NOMO-1 treated with DMSO at 0.1 percent for 48 hours (cell line): ENCODE measurements at regions not wholly inside any gene's neighbourhood (a gene's known extent, or its start where the extent isn't known, plus 50 kb on each side); places are given as distances from the start of the nearest gene placed in this dataset.
A peak's percentile ranks its signal among the peaks of the same experiment; 100 is the strongest.

Source experiments
- DNase-seq: peaks from one replicate; lab custom pipeline; 2025; ENCODE audit not compliant: unreplicated experiment; lab: John Stamatoyannopoulos, UW

DNA sequence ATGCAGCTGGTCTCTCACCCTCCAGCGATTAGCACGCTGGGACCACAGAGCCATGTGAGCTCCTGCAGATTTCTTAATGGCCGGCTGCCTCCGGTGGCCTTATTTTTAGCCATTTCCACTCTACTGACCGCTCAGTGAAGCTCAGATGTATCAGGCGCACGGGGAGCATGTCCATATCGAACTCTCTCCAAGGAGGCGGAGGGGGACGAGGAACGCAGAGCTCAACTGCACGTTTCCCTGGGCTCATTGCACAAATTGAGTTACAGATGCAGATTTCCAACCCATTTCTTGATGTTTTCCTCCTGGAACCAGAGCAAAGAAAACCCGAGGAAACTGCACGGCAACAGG is 207.1 kb downstream of the CTTN start:
- no peak for DNase-seq

DNA sequence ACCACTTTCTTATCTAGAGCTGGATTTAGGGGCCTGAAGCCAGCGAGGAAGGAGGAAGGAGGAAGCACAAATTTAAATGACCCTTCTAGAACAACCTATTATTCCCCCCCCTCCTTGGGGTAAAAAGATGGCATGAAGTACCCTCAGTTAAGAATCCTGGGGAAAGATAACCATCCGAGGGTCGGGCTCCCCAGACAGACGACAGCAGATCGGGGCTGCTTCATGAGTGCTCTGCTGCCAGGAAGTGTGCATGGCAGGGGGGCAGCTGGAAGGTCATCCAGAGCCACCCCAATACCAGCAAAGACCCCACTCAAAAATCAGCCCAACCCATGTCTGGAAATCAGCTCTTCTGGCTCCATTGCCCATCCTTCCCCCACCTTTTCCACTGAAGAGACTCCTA is 207.5 kb downstream of the CTTN start:
- no peak for DNase-seq

DNA sequence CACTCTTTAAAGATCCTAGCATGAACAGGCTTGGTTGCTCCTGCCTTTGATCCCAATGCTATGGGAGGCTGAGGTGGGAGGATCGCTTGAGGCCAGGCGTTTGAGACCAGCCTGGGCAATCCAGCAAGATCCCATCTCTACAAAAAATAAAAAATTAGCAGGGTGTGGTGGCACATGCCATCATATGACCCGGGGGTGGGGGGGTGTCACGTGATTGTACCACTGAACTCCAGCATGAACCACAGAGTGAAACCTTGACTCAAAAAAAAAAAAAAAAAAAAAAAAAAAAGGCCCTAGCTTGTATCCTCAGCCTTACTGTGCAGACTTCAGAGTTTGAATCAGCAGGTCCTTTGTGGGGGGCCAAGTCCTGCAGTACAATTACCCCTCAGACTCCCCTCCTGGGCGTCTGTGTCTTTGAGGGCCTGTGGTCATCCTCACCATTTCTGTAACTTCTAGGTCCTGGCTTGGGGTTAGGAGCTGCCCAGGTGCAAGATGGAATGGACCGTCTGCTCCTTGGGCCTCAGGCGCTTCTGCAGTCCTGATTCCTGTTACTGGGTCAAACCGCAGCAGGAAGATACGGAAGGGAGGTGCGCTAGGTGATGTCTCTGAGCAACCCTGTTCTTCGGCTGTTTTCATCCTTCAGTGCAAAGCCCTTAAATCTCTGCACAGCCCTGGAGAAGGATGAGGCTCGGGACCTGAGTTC is 208.1 kb downstream of the CTTN start:
- no peak for DNase-seq

DNA sequence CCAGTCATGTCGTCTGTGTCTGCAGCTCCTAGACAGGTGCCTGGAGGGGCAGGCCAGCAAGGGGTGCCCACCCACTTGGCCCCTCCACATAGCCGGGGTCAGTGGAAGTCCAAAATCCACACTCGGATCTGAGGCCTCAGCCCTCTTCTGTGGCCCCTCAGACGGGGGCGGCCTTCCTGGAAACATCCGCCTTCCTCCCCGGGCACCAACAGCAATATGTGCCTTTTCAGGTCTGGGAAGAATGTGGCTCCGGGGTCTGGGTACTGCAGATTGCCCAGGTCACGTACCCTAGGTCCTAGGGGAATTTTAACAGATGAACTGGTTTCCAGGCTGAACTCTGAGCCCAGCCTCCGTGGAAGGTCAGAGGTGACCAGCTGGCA is 208.6 kb downstream of the CTTN start:
- DNase-seq, result no peak

DNA sequence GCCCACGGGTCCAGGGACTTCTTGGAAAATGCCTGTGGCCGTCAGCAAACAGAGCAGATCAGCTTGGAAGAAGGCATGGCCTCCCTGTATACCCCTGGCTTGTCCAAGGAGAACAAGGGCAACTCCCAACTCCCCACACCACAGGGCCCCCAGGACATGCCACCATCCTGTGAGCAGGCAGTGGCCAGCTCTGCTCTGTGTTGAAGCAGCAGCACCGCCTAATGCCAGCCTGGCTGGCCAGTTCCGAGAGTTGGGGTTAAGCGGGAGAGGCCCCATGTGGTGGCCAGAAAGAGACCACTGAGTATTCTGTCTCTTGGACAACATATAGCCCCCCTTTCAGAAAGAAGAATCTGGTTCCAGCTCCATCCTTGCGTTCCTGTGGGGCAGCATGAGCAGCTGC is 209.2 kb downstream of the CTTN start:
- no peak for DNase-seq

DNA sequence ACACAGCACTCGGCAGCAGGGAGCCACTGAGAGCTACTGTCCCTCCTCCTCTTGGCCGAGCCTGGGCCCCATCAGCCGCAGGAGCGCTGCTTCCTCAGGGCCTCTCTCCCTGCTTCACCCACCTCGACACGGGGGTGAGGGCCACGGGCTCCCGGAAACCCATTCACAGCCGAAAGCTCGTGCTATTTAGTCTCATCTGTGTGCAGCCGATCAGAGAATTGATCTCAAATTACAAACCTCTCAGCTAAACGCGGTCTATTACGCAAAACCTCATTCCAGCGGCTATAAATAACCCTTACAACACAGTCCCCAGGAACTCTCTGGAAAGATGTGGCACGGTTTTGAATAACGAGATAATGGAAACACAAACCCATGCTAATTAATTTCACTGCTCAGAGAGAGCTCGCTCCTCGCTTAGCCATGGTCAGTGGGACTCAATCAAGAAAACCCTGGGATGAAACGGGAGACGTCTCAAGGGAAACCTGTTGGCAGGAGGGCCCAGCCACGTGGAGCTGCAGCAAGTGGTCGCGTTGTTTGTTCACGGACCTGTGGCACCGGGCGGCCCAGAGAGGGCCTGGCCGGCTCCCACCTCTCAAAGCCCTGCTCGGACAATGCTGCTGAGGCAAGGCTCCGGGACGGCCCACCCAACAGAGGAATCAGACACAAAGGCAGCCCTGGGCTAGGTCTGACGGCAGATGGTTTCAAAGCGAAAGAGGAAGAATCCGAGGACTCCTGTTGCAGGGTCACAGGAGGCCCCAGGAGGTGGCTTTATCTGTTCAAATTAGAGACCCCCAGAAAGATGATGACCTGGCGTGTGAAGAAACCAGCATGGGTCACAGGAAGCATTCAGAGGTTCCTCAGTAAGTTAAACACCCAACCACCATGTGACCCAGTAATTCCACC is 210.5 kb downstream of the CTTN start:
- DNase-seq, result peak; percentile 29

DNA sequence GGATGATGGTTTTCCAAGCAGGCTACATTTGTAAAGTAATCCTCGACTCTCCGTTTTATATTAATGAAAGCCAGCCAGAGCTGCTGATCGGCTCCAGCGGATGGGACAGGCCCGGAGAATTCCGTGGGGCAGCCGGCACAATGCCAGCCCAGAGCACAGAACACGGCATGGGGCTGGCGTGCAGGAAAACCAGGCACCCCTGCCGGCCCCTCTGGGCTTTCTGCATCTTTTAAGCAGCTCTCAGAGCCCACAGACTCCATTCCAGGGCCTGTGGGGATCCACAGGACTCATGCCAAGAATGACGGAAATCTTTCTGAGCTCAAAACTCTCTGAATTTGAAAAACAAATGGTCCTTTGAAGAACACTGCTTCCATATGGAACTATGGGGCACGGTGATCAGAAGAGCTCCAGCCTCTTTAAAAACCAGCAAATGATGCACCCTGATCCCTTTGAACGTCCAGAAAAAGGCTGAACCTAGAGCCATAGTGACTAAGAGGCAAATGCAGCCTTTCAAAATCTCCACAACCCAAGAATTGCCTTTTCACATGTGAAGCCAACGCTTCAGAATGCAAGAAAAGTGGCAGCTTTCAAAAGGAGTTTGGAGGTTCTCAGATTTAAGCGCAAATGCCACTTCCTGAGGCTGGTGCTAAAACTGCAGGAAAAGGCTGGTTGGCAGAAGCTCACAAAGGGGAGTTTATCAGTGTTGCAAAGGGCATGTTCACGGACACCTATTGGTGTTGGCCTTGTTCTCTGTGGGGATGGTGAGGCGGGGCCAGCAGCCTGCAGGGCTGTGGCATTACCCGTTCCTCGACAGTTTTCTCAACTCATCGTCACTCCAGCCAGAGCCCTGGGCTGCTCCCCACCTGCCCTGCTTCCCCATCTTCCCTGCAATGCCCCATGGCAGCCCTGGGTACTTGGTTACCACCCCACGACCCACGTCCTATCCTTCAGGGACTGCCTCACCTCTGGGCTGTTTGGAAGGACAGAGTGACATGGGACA is 212.5 kb downstream of the CTTN start:
- DNase-seq, result no peak

DNA sequence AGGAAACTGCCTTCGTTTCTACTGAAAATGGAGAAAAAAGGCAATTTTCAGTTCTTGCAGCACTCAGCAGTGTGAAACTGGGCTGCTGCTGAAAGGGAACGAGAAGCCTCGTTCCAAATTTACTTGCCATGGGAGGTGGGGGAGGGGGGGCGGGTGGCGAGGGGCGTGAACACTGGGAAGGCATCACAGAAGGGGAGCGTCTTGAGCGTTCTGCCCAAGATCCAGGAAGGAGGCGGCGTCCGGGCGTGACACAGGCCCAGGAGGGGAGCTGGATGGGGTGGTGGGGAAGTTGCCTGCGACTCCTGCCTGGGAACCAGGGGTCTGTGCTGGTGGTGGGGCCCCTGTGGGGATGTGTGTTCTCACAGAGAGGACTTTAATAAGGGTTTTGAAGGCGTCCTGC is 213.5 kb downstream of the CTTN start:
- DNase-seq, result no peak

DNA sequence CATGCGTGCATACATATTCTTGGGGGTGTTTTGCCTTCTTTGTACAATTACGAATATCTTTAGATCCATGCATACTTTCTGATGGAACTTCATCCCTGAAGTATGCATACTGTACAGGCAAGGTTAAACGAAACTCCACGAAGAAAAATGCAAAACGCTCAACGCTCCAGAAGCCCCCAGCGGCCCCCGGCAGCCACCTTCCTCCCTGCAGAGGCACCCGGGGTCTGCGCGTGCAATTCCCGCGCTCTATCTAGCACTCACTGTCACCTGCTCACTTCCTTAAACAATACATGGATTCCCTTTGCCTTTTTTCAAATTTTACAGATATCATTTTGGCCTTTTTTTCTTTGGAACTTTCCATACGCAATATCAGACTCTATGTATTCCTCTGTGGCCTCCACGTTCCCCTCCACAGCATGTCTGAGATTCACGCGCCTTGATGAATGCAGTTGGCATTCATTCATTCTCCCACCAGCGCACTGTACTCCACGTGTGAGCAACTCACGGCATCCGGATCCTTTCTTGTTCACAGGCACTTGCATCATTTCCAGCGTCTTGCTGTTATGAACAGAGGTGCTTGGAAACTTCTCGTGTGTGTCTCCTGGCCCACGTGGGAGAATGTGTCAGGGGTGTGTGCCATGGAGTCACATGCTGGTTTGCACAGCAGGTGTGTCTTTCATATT is 214.3 kb downstream of the CTTN start:
- no peak for DNase-seq

DNA sequence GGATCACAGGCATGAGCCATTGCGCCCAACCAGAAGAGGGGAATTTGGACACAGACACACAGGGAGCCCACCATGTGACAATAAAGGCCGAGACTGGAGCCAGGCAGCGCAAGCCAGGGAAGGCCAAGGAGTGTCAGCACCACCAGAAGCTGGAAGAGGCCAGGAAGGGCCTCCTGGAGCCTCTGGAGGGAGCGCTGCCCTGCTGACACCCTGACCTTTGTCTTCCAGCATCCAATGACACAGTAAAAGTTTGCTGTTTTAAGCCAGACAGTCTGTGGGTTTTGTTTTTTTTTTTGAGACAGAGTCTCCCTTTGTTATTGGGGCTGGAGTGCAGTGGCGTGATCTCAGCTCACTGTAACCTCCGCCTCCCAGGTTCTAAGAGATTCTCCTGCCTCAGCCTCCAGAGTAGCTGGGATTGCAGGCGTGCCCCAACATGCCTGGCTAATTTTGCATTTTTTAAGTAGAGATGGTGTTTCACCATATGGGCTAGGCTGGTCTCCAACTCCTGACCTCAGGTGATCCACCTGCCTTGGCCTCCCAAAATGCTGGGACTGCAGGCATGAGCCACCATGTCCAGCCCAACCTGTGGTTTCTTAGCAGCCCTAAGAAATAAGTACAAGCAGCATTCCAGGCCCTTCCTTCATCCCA is 215.8 kb downstream of the CTTN start:
- no peak for DNase-seq

DNA sequence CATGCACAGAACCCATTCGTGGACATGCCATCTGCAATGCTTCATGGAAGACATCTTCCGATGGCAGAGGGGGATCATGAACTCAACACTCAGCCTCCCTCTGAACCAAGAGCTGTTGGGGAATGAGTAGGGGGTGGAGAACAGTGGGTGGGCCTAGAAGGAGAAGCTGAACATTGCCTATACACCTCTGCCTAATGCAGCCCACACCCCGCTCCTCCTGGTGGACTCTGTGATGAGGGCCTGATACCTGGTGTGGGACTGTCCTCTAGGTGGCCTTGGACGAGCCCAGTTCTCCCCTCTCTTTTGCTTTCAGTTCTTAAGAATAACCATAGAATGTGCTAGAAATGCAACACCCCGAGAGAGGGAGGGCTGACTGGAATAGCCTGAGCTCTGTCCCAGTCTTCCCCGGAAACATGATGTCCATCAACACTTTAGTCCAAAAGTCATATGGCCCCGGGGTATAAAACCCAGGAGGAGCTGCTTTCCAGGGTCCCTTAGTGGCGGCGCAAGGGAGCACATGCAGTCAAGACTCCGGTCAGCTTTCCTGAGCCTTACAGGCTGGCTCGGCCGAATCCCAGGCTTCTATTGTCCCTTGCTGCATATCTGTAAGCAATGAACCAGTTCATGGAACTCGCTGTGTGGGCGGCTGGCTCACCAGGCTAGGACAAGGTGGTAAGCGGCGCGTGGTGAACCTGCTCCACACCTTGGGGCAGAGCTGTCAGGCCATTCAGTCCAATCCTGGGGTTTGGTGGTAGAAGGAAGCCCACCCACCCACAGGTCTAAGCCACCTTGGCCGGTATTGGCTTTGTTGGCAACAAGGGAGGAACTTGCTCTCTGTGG is 216.9 kb downstream of the CTTN start:
- DNase-seq, result no peak

DNA sequence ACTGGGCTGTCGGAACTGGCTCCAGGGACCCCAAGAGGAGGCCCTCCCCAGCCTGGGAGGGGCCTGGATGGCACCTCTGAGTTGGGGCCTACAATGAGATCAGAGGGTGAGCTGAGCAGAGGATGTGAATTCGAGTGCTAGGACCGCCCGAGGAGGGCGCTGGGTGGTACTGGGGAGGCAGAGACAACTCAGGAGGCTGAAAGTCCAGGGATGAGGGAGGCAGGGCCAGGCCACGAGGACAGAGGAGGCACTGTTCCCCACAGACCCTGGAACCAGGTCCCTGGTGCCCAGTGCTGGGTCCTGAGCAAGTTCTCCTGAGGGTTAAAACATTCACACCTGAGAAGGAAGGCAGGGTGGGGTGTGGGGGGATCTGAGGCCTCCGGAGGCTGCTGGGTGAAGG is 218.0 kb downstream of the CTTN start:
- DNase-seq, result no peak

DNA sequence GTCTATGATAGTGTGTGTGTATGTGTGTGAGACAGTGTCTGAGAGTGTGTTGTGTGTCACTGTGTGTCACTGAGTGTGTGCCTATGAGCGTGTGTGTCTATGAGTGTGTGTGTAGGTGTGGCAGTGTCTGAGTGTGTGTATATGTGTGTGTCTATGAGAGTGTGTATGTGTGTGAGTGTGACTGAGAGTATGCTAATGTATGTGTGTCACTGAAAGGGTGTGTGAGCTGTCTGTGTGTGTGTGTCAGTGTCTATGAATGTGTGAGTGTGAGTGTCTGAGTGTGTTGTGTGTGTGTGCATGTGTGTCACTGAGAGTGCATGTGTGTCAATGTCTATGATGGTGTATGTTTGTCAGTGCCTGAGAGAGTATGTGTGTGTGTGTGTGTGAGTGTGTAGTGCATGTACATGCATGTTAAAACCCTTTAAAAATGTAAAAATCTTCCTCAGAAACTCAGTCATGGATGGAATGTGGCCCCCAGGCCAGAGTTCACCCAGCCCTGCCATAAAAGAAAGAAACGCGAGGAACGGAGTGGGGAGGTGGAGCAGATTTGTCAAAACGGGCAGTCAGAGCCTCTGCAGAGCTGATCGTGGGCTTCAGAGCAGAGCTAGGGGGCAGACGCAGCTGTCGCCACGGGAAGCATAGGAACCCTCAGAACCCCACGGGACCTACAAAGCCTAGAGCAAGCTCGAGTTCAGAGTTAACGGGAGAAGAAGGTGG is 218.8 kb downstream of the CTTN start:
- no peak for DNase-seq

DNA sequence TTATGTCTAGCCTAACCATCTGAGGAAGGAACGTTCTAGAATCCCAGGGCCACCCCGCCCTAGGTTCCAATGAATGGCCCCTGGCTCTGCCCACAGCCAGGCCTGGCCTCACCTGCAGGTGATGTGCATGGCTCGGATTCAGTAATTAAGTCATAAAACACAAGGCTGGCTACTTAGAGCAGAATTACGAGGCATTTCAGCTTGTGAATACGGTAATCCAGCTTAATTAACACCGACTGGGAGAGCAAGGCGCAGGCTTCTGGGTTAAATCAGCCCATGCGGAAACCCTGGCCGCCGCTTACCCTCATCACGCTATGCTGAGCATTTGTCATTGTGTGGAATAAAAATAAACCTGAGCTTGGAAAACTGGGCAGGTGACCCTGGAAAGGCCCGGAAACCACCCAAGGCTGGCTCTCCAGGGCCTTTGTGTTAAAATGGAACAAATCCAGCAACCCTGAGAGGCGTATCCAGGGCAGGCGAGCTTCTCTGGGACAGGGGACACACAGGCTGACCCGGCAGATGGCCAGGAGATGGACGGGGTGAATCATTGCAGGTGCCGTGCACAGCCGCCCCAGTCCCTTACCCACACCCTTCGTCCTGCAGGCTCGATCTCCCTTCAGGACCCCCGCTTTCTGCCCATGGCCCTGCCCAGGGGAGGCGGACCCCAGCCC is 220.2 kb downstream of the CTTN start:
- DNase-seq, result no peak

DNA sequence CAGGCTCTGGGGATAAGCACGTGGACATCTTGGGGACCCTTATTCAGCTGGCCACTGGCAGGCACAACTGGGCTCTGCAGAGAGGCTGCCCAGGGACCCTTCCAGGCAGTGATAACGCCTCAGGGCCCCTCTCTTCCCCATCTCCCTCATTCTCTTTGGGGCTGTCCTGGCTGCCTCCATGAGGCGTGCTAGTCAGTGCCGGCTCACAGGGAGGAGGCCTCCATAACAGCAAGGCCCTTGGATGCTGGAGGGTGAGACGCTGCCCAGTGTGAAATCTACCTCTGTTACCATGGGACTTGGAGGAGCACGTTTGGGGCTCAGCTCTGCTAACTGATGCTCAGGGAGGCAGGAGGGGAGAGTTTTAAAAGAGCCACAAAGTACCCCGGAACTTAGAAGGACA is 221.3 kb downstream of the CTTN start:
- DNase-seq, result no peak

DNA sequence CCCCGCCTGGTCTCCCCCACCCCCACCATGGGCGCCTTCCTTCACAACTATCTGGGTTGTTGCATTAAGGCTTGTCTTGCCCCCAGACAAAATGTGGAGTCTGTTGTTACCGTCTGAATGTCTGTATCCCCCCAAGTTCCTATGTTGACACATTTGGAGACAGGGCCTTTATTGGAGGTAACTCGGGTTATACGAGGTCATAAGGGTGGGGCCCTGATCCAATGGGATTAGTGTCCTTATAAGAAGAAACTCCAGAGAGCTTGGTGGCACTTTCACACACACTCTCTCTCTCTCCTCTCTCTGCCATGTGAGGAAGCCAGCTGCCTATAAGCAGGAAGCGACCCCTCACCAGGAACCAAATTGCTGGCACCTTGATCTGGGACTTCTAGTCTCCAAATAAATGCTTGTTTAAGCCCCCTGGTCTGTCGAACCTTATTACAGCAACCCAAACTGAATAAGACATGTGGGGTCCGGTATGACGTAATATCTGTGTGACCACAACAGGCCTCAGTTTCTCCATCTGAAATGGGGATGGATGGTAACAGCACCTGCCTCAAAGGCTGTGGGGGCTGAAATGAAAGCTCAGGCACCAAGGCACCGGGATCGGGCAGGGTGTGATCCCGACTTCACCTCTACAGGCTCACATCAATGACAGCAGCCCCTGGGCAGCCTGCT is 222.3 kb downstream of the CTTN start:
- DNase-seq, result no peak

DNA sequence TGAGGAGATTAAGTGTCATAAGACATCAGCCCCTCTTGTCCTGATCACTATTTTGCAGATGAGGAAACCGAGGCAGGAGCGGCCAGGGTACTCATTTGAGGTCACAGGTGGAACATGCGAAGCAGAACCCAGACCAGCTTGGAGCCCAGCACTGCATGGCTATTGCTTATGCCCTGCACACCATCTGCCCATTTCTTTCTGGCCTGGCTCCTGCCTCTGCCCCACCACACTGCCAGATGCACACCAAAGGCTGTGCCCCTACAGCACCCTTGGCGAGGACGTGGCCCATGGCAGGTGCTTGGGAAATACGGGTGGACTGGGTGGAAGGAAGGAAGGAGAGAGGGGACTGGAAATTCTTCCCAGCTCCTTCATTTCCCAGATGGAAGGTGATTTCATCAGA is 222.9 kb downstream of the CTTN start:
- DNase-seq, result no peak

DNA sequence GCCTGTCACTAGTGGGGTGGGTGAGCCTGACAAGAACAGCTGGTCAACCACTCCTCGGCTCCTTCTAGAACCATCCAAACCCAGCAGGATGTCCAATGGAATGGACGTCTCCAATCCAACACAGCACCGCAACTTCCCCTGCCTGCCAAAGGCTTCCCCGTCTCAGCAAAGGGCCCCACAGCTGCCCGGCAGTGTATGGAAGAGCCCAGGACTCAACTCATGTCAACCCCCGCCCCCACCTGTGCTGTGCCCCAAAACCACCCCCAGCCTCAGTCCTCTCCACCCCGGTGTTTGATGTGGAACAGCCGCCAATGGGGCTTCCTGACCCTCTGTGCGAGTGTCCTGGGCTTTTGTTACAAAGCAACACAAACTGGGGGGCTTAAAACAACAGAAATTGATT is 223.8 kb downstream of the CTTN start:
- DNase-seq, result no peak
